ENCODE measurements at regions not wholly inside any gene's neighbourhood (a gene's known extent, or its start where the extent isn't known, plus 50 kb on each side); places are given as distances from the start of the nearest gene placed in this dataset.

GRCh38 chr1:93744299-93744988 lies 62.8 kb upstream of the BCAR3 start:
- no peak for DNase-seq (ENCODE audit: low read depth)

GRCh38 chr1:93743465-93743864 lies 61.8 kb upstream of the BCAR3 start:
- no peak for DNase-seq (ENCODE audit: low read depth)

- DNase-seq (ENCODE audit: low read depth), result peak; percentile 35
Observed at GRCh38 chr1:93740601-93741031, 59.0 kb upstream of the BCAR3 start.

GRCh38 chr1:93740157-93740556 lies 58.5 kb upstream of the BCAR3 start:
- no peak for DNase-seq (ENCODE audit: low read depth)

- no peak for DNase-seq (ENCODE audit: low read depth)
Observed at GRCh38 chr1:93739472-93739871, 57.8 kb upstream of the BCAR3 start.

- DNase-seq (ENCODE audit: low read depth), result no peak
Observed at GRCh38 chr1:93738926-93739325, 57.3 kb upstream of the BCAR3 start.

GRCh38 chr1:93738075-93738622 lies 56.5 kb upstream of the BCAR3 start:
- DNase-seq (ENCODE audit: low read depth), result peak; percentile 73

- peak; percentile 47 for DNase-seq (ENCODE audit: low read depth)
Observed at GRCh38 chr1:93735722-93736121, 54.1 kb upstream of the BCAR3 start.

GRCh38 chr1:93734999-93735398 lies 53.4 kb upstream of the BCAR3 start:
- no peak for DNase-seq (ENCODE audit: low read depth)

- no peak for DNase-seq (ENCODE audit: low read depth)
Observed at GRCh38 chr1:93733340-93733739, 51.7 kb upstream of the BCAR3 start.

GRCh38 chr1:93732514-93732913 lies 50.9 kb upstream of the BCAR3 start:
- DNase-seq (ENCODE audit: low read depth), result no peak
